ENCODE measurements at regions not wholly inside any gene's neighbourhood (a gene's known extent, or its start where the extent isn't known, plus 50 kb on each side); places are given as distances from the start of the nearest gene placed in this dataset.

DNA sequence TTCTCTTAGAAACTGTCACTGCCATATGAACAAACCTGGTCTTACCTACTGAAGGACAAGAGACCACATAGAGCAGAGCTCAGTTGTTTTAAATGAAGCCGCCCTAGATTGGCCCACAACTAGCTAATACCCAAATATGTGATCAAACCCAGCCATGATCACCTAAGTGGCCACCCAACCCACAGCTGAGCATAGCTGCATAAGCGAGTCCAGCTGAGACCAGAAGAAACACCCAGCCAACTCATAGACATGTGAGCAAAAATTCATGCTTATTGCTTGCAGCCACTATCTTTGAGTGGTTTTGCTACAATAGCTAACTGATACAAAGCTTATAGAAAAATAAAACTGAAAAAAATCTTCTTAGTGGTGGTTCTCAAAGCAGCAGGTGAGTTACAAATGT is 124.3 kb upstream of the CPNE4 start:
- no peaks in the 10 kb centered on the region for H3K36me3 Mint-ChIP-seq (ENCODE audit: low read depth)
- no peak overlapping the region for H3K4me3 Mint-ChIP-seq
- intact Hi-C loops (cut with micrococcal nuclease) = no loop called here
- H3K27ac Mint-ChIP-seq = no peak overlapping the region
- H3K27me3 Mint-ChIP-seq = peaks cover 3% of the 10 kb centered on the region
- no peaks in the 10 kb centered on the region for H3K4me1 Mint-ChIP-seq (ENCODE audit: low read depth)
- H3K9me3 Mint-ChIP-seq = no peaks in the 10 kb centered on the region

- peaks cover 3% of the 10 kb centered on the region for H3K27me3 Mint-ChIP-seq
- H3K4me3 Mint-ChIP-seq = no peak overlapping the region
- H3K36me3 Mint-ChIP-seq (ENCODE audit: low read depth) = no peaks in the 10 kb centered on the region
- no peaks in the 10 kb centered on the region for H3K4me1 Mint-ChIP-seq (ENCODE audit: low read depth)
- no peak overlapping the region for H3K27ac Mint-ChIP-seq
- H3K9me3 Mint-ChIP-seq = no peaks in the 10 kb centered on the region
- intact Hi-C loops (cut with micrococcal nuclease) = no loop called here
Observed at GRCh38 chr3:132160198-132160597, 125.4 kb upstream of the CPNE4 start.

DNA sequence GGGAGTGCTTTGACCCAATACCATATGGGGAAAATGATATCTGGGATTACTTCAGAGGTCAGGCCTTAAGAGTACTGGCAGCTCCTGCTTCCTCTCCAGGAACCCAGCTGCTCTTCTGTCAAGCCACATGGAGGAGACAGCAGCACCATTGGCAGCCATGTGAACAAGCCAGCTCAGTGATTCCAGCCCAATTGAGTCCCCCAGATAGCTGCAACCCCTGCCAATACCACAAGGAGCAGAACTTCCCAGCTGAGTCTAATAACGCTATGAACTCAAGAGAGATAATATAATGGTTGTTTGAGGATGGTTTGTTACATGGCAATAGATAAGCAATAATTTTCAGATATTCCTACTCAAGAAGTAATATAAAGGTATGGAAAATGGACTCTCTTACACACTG is 126.8 kb upstream of the CPNE4 start:
- H3K9me3 Mint-ChIP-seq = no peaks in the 10 kb centered on the region
- intact Hi-C loops (cut with micrococcal nuclease) = no loop called here
- H3K27me3 Mint-ChIP-seq = peaks cover 3% of the 10 kb centered on the region
- H3K36me3 Mint-ChIP-seq (ENCODE audit: low read depth) = no peaks in the 10 kb centered on the region
- no peak overlapping the region for H3K27ac Mint-ChIP-seq
- no peaks in the 10 kb centered on the region for H3K4me1 Mint-ChIP-seq (ENCODE audit: low read depth)
- H3K4me3 Mint-ChIP-seq = no peak overlapping the region

DNA sequence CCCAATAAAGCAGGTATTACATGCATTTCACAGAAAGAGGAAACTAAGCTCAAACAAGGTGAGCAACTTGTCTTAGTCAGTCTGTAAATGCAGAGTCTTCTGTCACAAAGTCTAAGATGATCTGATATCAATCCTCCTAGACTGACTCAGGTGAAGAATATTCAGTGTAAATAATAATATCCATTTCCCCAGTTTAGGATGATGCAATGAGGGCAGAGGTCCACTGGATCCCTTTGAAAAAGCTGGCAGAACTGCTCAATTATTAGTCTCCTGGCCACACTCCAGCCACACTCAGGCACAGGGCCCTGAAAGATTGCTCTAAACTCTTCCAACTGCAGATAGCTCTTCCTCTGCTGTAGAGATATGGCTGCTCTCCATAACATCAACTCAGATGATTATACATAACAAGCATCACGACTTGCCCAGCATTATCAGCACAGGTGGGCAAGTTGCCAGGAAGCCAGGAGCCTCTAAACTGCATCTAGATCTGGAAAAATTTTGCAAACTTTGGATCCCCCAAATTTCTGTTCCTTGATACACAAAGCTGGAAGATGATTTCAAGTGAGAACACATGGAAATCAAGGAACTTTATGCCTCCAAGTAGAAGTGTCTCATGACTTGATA is 129.8 kb upstream of the CPNE4 start:
- Mint-ChIP-seq H3K4me1 (ENCODE audit: low read depth) (no peaks in the 10 kb centered on the region), H3K27me3 (peaks cover 2% of the 10 kb centered on the region), H3K36me3 (ENCODE audit: low read depth) (no peaks in the 10 kb centered on the region), H3K4me3 (no peak overlapping the region), H3K27ac (no peak overlapping the region), H3K9me3 (no peaks in the 10 kb centered on the region)
- intact Hi-C loops (cut with micrococcal nuclease) = no loop called here

DNA sequence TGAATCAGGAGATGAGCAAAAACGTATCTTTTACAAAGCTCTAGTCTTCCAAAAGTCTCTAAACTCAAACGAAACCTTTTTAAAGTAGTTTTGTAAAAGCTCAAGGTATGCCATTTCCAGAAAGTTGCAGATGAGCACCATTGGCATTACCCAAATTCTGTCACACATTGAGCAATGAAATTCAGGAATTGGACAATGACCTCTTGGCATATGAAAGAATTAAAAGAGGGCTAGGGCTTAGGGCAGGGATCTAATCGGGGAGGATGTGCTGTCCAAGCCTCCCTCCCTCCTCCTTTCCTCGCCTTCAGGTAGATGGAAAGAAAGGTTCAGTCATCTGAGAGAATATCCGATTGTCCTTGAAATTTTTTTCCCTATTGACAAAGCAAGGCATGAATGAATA is 133.1 kb upstream of the CPNE4 start:
- H3K27me3 Mint-ChIP-seq = no peaks in the 10 kb centered on the region
- intact Hi-C loops (cut with micrococcal nuclease) = no loop called here
- H3K4me1 Mint-ChIP-seq (ENCODE audit: low read depth) = no peaks in the 10 kb centered on the region

GRCh38 chr3:132174500-132174899 is 139.7 kb upstream of the CPNE4 start:
- Mint-ChIP-seq H3K36me3 (ENCODE audit: low read depth) (no peaks in the 10 kb centered on the region), H3K4me3 (no peak overlapping the region), H3K27ac (no peak overlapping the region), H3K27me3 (peaks cover 1% of the 10 kb centered on the region), H3K9me3 (no peaks in the 10 kb centered on the region), H3K4me1 (ENCODE audit: low read depth) (no peaks in the 10 kb centered on the region)
- intact Hi-C loops (cut with micrococcal nuclease) = no loop called here

More for the DNA sequence above, 133.1 kb upstream of the CPNE4 start:
- H3K36me3 Mint-ChIP-seq (ENCODE audit: low read depth) = no peaks in the 10 kb centered on the region
- H3K27ac Mint-ChIP-seq = no peak overlapping the region
- no peaks in the 10 kb centered on the region for H3K9me3 Mint-ChIP-seq
- H3K4me3 Mint-ChIP-seq = no peak overlapping the region

GRCh38 chr3:132180337-132180791 is 136.8 kb upstream of the ACP3 start:
- Mint-ChIP-seq H3K36me3 (ENCODE audit: low read depth) (no peaks in the 10 kb centered on the region), H3K27ac (no peak overlapping the region), H3K4me3 (no peak overlapping the region), H3K4me1 (ENCODE audit: low read depth) (peaks cover 4% of the 10 kb centered on the region), H3K27me3 (peaks cover 2% of the 10 kb centered on the region), H3K9me3 (no peaks in the 10 kb centered on the region)
- intact Hi-C loops (cut with micrococcal nuclease) = loop anchor here (1.0 to 10.0 kb wide), 2 partner anchors 142 to 386 kb away; no protein-coding TSS in a partner anchor

DNA sequence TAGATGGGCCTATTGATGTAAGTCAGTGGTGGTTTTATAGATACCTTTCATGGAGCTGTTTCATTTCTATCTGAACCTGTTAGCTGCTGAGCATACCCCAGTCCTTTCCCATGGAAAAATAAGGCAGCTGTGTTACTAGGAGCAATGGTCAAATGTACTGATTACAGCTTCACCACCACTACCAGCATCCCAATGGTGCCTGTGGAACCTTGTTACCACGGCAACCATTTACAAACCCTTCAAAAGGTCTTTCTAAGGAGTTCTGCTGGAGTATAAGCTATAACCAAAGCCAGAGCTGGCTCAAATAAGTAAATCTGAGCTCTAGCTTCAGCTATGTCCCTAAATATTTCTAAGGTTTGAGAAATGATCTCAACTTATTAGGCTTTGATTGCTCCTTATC is 133.4 kb upstream of the ACP3 start:
- Mint-ChIP-seq H3K4me3 (no peak overlapping the region), H3K36me3 (ENCODE audit: low read depth) (no peaks in the 10 kb centered on the region)

DNA sequence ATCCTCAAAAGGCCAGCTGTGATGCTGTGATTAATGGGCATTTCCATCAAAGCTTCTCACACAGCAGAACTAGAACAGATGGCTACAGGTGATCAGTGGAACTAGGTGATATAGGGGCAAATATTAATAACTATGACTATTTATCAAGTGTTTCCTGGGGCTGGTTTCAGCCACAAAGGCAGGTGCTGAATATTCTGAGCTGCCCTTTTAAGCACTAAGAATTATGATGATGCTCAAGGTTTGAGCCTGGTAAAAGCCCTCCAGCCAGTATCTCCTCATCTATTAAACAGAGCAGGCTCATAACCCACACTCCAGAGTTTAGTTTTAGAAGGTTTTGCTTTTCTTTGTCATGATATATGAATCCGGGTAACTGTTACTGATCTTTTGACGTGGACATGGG is 129.5 kb upstream of the ACP3 start:
- intact Hi-C loops (cut with micrococcal nuclease) = loop anchor here (10.0 kb wide), 1 partner anchor 393 kb away; no protein-coding TSS in a partner anchor
- no peak overlapping the region for H3K4me3 Mint-ChIP-seq
- no peaks in the 10 kb centered on the region for H3K4me1 Mint-ChIP-seq (ENCODE audit: low read depth)
- no peaks in the 10 kb centered on the region for H3K36me3 Mint-ChIP-seq (ENCODE audit: low read depth)
- no peak overlapping the region for H3K27ac Mint-ChIP-seq
- peaks cover 4% of the 10 kb centered on the region for H3K27me3 Mint-ChIP-seq
- no peaks in the 10 kb centered on the region for H3K9me3 Mint-ChIP-seq

More for the DNA sequence above, 133.4 kb upstream of the ACP3 start:
- peaks cover 4% of the 10 kb centered on the region for H3K4me1 Mint-ChIP-seq (ENCODE audit: low read depth)
- peaks cover 2% of the 10 kb centered on the region for H3K27me3 Mint-ChIP-seq
- H3K9me3 Mint-ChIP-seq = no peaks in the 10 kb centered on the region
- intact Hi-C loops (cut with micrococcal nuclease) = loop anchor here (10.0 kb wide), 1 partner anchor 389 kb away; no protein-coding TSS in a partner anchor
- H3K27ac Mint-ChIP-seq = no peak overlapping the region

DNA sequence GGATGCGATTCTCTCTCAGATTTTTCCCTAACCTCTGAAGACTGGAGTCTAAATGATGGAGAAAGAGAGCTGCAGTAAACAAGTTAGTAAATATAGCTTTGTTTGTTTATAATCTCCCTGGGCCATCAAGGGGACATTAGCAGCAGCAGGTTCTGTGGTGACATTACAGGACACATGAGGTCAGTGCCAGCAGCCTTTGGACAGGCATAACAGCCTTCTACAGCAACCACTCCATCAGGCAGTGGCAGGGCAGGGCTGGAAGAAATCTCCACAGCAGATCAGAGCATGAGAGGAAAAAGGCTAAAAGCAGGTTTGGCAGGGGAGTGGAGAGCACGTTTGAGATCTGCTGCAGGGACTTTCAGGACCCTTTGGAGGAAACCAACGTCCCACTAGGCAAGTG is 127.6 kb upstream of the ACP3 start:
- no peak overlapping the region for H3K4me3 Mint-ChIP-seq
- H3K27me3 Mint-ChIP-seq = peaks cover 4% of the 10 kb centered on the region
- H3K4me1 Mint-ChIP-seq (ENCODE audit: low read depth) = no peaks in the 10 kb centered on the region
- no peak overlapping the region for H3K27ac Mint-ChIP-seq
- intact Hi-C loops (cut with micrococcal nuclease) = loop anchor here (10.0 kb wide), 1 partner anchor 395 kb away; no protein-coding TSS in a partner anchor
- no peaks in the 10 kb centered on the region for H3K36me3 Mint-ChIP-seq (ENCODE audit: low read depth)
- no peaks in the 10 kb centered on the region for H3K9me3 Mint-ChIP-seq

GRCh38 chr3:132196113-132196512 is 121.1 kb upstream of the ACP3 start:
- peaks cover 2% of the 10 kb centered on the region for H3K27me3 Mint-ChIP-seq
- intact Hi-C loops (cut with micrococcal nuclease) = no loop called here
- no peaks in the 10 kb centered on the region for H3K36me3 Mint-ChIP-seq (ENCODE audit: low read depth)
- no peaks in the 10 kb centered on the region for H3K4me1 Mint-ChIP-seq (ENCODE audit: low read depth)
- H3K4me3 Mint-ChIP-seq = no peak overlapping the region
- H3K9me3 Mint-ChIP-seq = no peaks in the 10 kb centered on the region
- H3K27ac Mint-ChIP-seq = no peak overlapping the region

GRCh38 chr3:132198516-132198915 is 118.7 kb upstream of the ACP3 start:
- H3K4me1 Mint-ChIP-seq (ENCODE audit: low read depth) = no peaks in the 10 kb centered on the region
- intact Hi-C loops (cut with micrococcal nuclease) = no loop called here
- H3K36me3 Mint-ChIP-seq (ENCODE audit: low read depth) = no peaks in the 10 kb centered on the region
- no peak overlapping the region for H3K4me3 Mint-ChIP-seq
- no peaks in the 10 kb centered on the region for H3K9me3 Mint-ChIP-seq
- no peaks in the 10 kb centered on the region for H3K27me3 Mint-ChIP-seq
- H3K27ac Mint-ChIP-seq = no peak overlapping the region

DNA sequence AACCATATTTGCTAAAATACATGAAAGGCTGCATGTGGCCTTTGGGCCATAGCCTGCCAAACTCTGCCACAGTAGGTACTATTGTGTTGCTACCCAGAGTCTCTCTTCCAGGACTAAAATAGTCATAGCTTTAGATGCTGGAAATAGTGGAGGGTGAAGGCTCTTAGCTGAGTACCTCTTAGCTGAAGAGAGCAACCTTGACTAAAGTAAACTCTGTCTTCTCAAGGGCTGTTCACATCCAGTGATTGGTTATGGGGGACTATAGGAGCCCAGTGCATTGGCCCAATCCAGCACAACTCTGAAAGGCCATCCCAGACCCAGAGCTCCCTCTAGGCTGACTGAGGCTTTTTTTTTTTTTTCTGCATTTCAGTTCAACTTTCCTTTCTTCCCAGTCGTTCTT is 117.8 kb upstream of the ACP3 start:
- Mint-ChIP-seq H3K27ac (no peak overlapping the region), H3K9me3 (no peaks in the 10 kb centered on the region), H3K27me3 (no peaks in the 10 kb centered on the region), H3K36me3 (ENCODE audit: low read depth) (no peaks in the 10 kb centered on the region), H3K4me3 (no peak overlapping the region), H3K4me1 (ENCODE audit: low read depth) (no peaks in the 10 kb centered on the region)
- intact Hi-C loops (cut with micrococcal nuclease) = no loop called here

- H3K4me3 Mint-ChIP-seq = no peak overlapping the region
- intact Hi-C loops (cut with micrococcal nuclease) = no loop called here
- H3K27ac Mint-ChIP-seq = no peak overlapping the region
- H3K27me3 Mint-ChIP-seq = no peaks in the 10 kb centered on the region
- no peaks in the 10 kb centered on the region for H3K9me3 Mint-ChIP-seq
- H3K4me1 Mint-ChIP-seq (ENCODE audit: low read depth) = no peaks in the 10 kb centered on the region
- no peaks in the 10 kb centered on the region for H3K36me3 Mint-ChIP-seq (ENCODE audit: low read depth)
Observed at GRCh38 chr3:132202586-132202985, 114.6 kb upstream of the ACP3 start.

Data from dendritic cell treated with granulocyte-macrophage colony-stimulating factor and Interleukin-4, amounts not matched to agents 40 ng/mL and 50 ng/mL, for 4 days (primary cell).